HepG2 (cell line): ENCODE measurements at regions not wholly inside any gene's neighbourhood (a gene's known extent, or its start where the extent isn't known, plus 50 kb on each side); places are given as distances from the start of the nearest gene placed in this dataset.

Experiments
- E2F1 ChIP-seq: sonication (generic); formaldehyde crosslinking; IDR thresholded peaks from 2 replicates; pipeline ENCODE4 v1.5.0; 2020; ENCODE audit warnings: missing genetic modification reagents
- GABPB1 ChIP-seq: IDR thresholded peaks from 2 replicates; pipeline ENCODE4 v1.6.1; 2016; ENCODE audit warnings: mild to moderate bottlenecking, missing genetic modification reagents, moderate library complexity, missing compliant biosample characterization
- HDAC2 ChIP-seq: sonication (generic); formaldehyde crosslinking; IDR thresholded peaks from 2 replicates; pipeline ENCODE4 v1.4.0; 2020; ENCODE audit warnings: missing genetic modification reagents
- ISL2 ChIP-seq: sonication (generic); formaldehyde crosslinking; IDR thresholded peaks from 2 replicates; pipeline ENCODE4 v1.5.0; 2020; ENCODE audit warnings: missing genetic modification reagents
- JUND ChIP-seq: sonication (generic); formaldehyde crosslinking; IDR thresholded peaks from 2 replicates; pipeline ENCODE4 v1.8.0; 2022; ENCODE audit warnings: mild to moderate bottlenecking, missing genetic modification reagents
- PITX1 ChIP-seq: sonication (generic); formaldehyde crosslinking; IDR thresholded peaks from 2 replicates; pipeline ENCODE4 v1.5.1; 2020; ENCODE audit warnings: mild to moderate bottlenecking, missing genetic modification reagents
- PPARG ChIP-seq: conservative IDR thresholded peaks from 2 replicates; pipeline ENCODE4 v1.6.1; 2016; ENCODE audit warnings: missing biosample characterization, missing genetic modification reagents
- PRMT3 ChIP-seq: sonication (generic); formaldehyde crosslinking; IDR thresholded peaks from 2 replicates; pipeline ENCODE4 v1.8.1; 2022; ENCODE audit warnings: low read depth, mild to moderate bottlenecking, moderate library complexity, missing genetic modification reagents, borderline replicate concordance
- SAFB2 ChIP-seq: sonication (generic); formaldehyde crosslinking; IDR thresholded peaks from 2 replicates; pipeline ENCODE4 v1.5.1; 2020; ENCODE audit warnings: missing genetic modification reagents, low read depth, mild to moderate bottlenecking, borderline replicate concordance
- SNAPC4 ChIP-seq: sonication (generic); formaldehyde crosslinking; IDR thresholded peaks from 2 replicates; pipeline ENCODE4 v1.4.0; 2020; ENCODE audit warnings: mild to moderate bottlenecking, missing genetic modification reagents
- TGIF2 ChIP-seq: IDR thresholded peaks from 2 replicates; pipeline ENCODE4 v1.6.1; 2016; ENCODE audit warnings: control low read depth, missing compliant biosample characterization
- TRIM24 ChIP-seq: sonication (generic); formaldehyde crosslinking; IDR thresholded peaks from 2 replicates; pipeline ENCODE4 v1.8.0; 2022; ENCODE audit warnings: mild to moderate bottlenecking, missing genetic modification reagents
- ZBTB7B ChIP-seq: sonication (generic); formaldehyde crosslinking; IDR thresholded peaks from 2 replicates; pipeline ENCODE4 v1.4.0; 2020; ENCODE audit warnings: missing genetic modification reagents
- ZNF18 ChIP-seq: sonication (generic); formaldehyde crosslinking; IDR thresholded peaks from 2 replicates; pipeline ENCODE4 v1.8.0; 2022; ENCODE audit warnings: mild to moderate bottlenecking, missing genetic modification reagents; ENCODE audit not compliant: insufficient replicate concordance
- ZNF256 ChIP-seq: sonication (generic); formaldehyde crosslinking; conservative IDR thresholded peaks from 2 replicates; pipeline ENCODE4 v1.4.0; 2020; ENCODE audit warnings: missing genetic modification reagents
- ZNF484 ChIP-seq: sonication (generic); formaldehyde crosslinking; IDR thresholded peaks from 2 replicates; pipeline ENCODE4 v1.5.1; 2020; ENCODE audit warnings: mild to moderate bottlenecking, low read depth, missing genetic modification reagents, borderline replicate concordance
- ZNF704 ChIP-seq: sonication (generic); formaldehyde crosslinking; IDR thresholded peaks from 2 replicates; pipeline ENCODE4 v1.8.1; 2023; ENCODE audit warnings: mild to moderate bottlenecking, inconsistent platforms, moderate library complexity, missing genetic modification reagents, borderline replicate concordance
- ZNF878 ChIP-seq: sonication (generic); formaldehyde crosslinking; IDR thresholded peaks from 2 replicates; pipeline ENCODE4 v1.8.1; 2023; ENCODE audit warnings: mild to moderate bottlenecking, missing genetic modification reagents, moderate library complexity

GRCh38 chr10:78973901-78974616 lies 94.7 kb upstream of the ZMIZ1 start (continued):
- TF ChIP-seq E2F1 (CRISPR knock-in tag) (no peak), ZNF484 (CRISPR knock-in tag) (no peak), GABPB1 (CRISPR knock-in tag) (peak; percentile 54; the same call in 1 of the 2 replicates), ZNF18 (CRISPR knock-in tag) (no peak), TRIM24 (no peak), ZNF878 (CRISPR knock-in tag) (no peak), HDAC2 (CRISPR knock-in tag) (peak; percentile 29; the same call in 1 of the 2 replicates), PRMT3 (CRISPR knock-in tag) (no peak), ZNF704 (CRISPR knock-in tag) (no peak), JUND (CRISPR knock-in tag) (no peak), ZBTB7B (CRISPR knock-in tag) (peak; percentile 14; the same call in 1 of the 2 replicates), TGIF2 (CRISPR knock-in tag) (peak; percentile 9; the same call in 1 of the 2 replicates), SNAPC4 (CRISPR knock-in tag) (no peak; the same call in 1 of the 2 replicates), PPARG (CRISPR knock-in tag) (peak; percentile 53), ZNF256 (CRISPR knock-in tag) (no peak), SAFB2 (CRISPR knock-in tag) (no peak), PITX1 (0 out of 2 replicates have a peak, but pooled peaks have one; percentile 8), ISL2 (CRISPR knock-in tag) (peak; percentile 28; the same call in 1 of the 2 replicates)
